ENCODE measurements at regions not wholly inside any gene's neighbourhood (a gene's known extent, or its start where the extent isn't known, plus 50 kb on each side); places are given as distances from the start of the nearest gene placed in this dataset.

GRCh38 chr9:27990524-27990923 lies 417.2 kb upstream of the C9orf72 start:
- DNase-seq (ENCODE audit: low read depth in 4 of 4, low spot score in 3 of 4), result no peak

- DNase-seq (ENCODE audit: low read depth in 4 of 4, low spot score in 3 of 4), result no peak
These were observed 417.9 kb upstream of the C9orf72 start for GRCh38 chr9:27991221-27991620.

- no peak for DNase-seq (ENCODE audit: low read depth in 4 of 4, low spot score in 3 of 4)
These were observed 427.8 kb upstream of the C9orf72 start for GRCh38 chr9:28001096-28001495.

- no peak for DNase-seq (ENCODE audit: low read depth in 4 of 4, low spot score in 3 of 4)
These were observed 431.6 kb upstream of the C9orf72 start for GRCh38 chr9:28004900-28005299.

- DNase-seq (ENCODE audit: low read depth in 4 of 4, low spot score in 3 of 4), result no peak
These were observed 432.5 kb upstream of the C9orf72 start for GRCh38 chr9:28005779-28006178.

GRCh38 chr9:28007097-28007817 lies 434.0 kb upstream of the C9orf72 start:
- no peak for DNase-seq (ENCODE audit: low read depth in 4 of 4, low spot score in 3 of 4)

- no peak for DNase-seq (ENCODE audit: low read depth in 4 of 4, low spot score in 3 of 4)
These were observed 440.9 kb upstream of the C9orf72 start for GRCh38 chr9:28014212-28014611.

- no peak for DNase-seq (ENCODE audit: low read depth in 4 of 4, low spot score in 3 of 4)
These were observed 451.4 kb upstream of the C9orf72 start for GRCh38 chr9:28024676-28025075.

GRCh38 chr9:28025186-28025585 lies 451.9 kb upstream of the C9orf72 start:
- DNase-seq (ENCODE audit: low read depth in 4 of 4, low spot score in 3 of 4), result no peak

GRCh38 chr9:28031521-28032267 lies 458.4 kb upstream of the C9orf72 start:
- DNase-seq (ENCODE audit: low read depth in 4 of 4, low spot score in 3 of 4), result no peak

GRCh38 chr9:28032268-28032590 lies 458.9 kb upstream of the C9orf72 start:
- DNase-seq (ENCODE audit: low read depth in 4 of 4, low spot score in 3 of 4), result no peak

- DNase-seq (ENCODE audit: low read depth in 4 of 4, low spot score in 3 of 4), result no peak
These were observed 461.0 kb upstream of the C9orf72 start for GRCh38 chr9:28034242-28034641.

- DNase-seq (ENCODE audit: low read depth in 4 of 4, low spot score in 3 of 4), result no peak
These were observed 464.7 kb upstream of the C9orf72 start for GRCh38 chr9:28037968-28038367.

- DNase-seq (ENCODE audit: low read depth in 4 of 4, low spot score in 3 of 4), result no peak
These were observed 471.8 kb upstream of the C9orf72 start for GRCh38 chr9:28045051-28045450.

- DNase-seq (ENCODE audit: low read depth in 4 of 4, low spot score in 3 of 4), result no peak
These were observed 476.8 kb upstream of the C9orf72 start for GRCh38 chr9:28050046-28050445.

- DNase-seq (ENCODE audit: low read depth in 4 of 4, low spot score in 3 of 4), result no peak
These were observed 477.7 kb upstream of the C9orf72 start for GRCh38 chr9:28050941-28051340.

- DNase-seq (ENCODE audit: low read depth in 4 of 4, low spot score in 3 of 4), result no peak
These were observed 478.6 kb upstream of the C9orf72 start for GRCh38 chr9:28051559-28052503.

- peak in 1 of 4 donors; percentile 14 for DNase-seq (ENCODE audit: low read depth in 4 of 4, low spot score in 3 of 4)
These were observed 480.0 kb upstream of the C9orf72 start for GRCh38 chr9:28053096-28053777.

GRCh38 chr9:28056006-28056405 lies 482.7 kb upstream of the C9orf72 start:
- no peak for DNase-seq (ENCODE audit: low read depth in 4 of 4, low spot score in 3 of 4)

GRCh38 chr9:28056466-28056865 lies 483.2 kb upstream of the C9orf72 start:
- DNase-seq (ENCODE audit: low read depth in 4 of 4, low spot score in 3 of 4), result no peak

- DNase-seq (ENCODE audit: low read depth in 4 of 4, low spot score in 3 of 4), result no peak
These were observed 485.9 kb upstream of the C9orf72 start for GRCh38 chr9:28059192-28059591.

Measured in right renal pelvis (tissue), 4 donors.